SIG-M5 treated with dmso at 0.1 percent for 504 hours (cell line): ENCODE measurements at regions not wholly inside any gene's neighbourhood (a gene's known extent, or its start where the extent isn't known, plus 50 kb on each side); places are given as distances from the start of the nearest gene placed in this dataset.
A peak's percentile ranks its signal among the peaks of the same experiment; 100 is the strongest.

Experiments
- DNase-seq: peaks from one replicate; lab custom pipeline; 2025; ENCODE audit not compliant: unreplicated experiment; lab: John Stamatoyannopoulos, UW

- DNase-seq = no peak
Observed at GRCh38 chr2:48134704-48135103, 179.8 kb upstream of the FOXN2 start.

GRCh38 chr2:48135797-48136196 is 178.7 kb upstream of the FOXN2 start:
- DNase-seq = no peak

GRCh38 chr2:48137829-48138228 is 176.7 kb upstream of the FOXN2 start:
- DNase-seq = no peak

GRCh38 chr2:48138898-48139297 is 175.6 kb upstream of the FOXN2 start:
- DNase-seq = no peak

GRCh38 chr2:48140586-48140985 is 173.9 kb upstream of the FOXN2 start:
- DNase-seq = no peak

GRCh38 chr2:48144777-48145176 is 169.7 kb upstream of the FOXN2 start:
- DNase-seq = no peak

- DNase-seq = peak; percentile 85
Observed at GRCh38 chr2:48145845-48146452, 168.5 kb upstream of the FOXN2 start.

- no peak for DNase-seq
Observed at GRCh38 chr2:48146552-48146951, 167.9 kb upstream of the FOXN2 start.

GRCh38 chr2:48147719-48148118 is 166.8 kb upstream of the FOXN2 start:
- no peak for DNase-seq

- DNase-seq = no peak
Observed at GRCh38 chr2:48148841-48149430, 165.5 kb upstream of the FOXN2 start.

GRCh38 chr2:48157150-48157549 is 157.3 kb upstream of the FOXN2 start:
- no peak for DNase-seq

- no peak for DNase-seq
Observed at GRCh38 chr2:48161628-48162027, 152.9 kb upstream of the FOXN2 start.

- DNase-seq = no peak
Observed at GRCh38 chr2:48162742-48163141, 151.7 kb upstream of the FOXN2 start.

- no peak for DNase-seq
Observed at GRCh38 chr2:48165070-48165753, 149.3 kb upstream of the FOXN2 start.

GRCh38 chr2:48169141-48169592 is 145.3 kb upstream of the FOXN2 start:
- DNase-seq = peak; percentile 89

- DNase-seq = no peak
Observed at GRCh38 chr2:48170281-48170680, 144.2 kb upstream of the FOXN2 start.

GRCh38 chr2:48173141-48173540 is 141.3 kb upstream of the FOXN2 start:
- DNase-seq = no peak

- DNase-seq = peak; percentile 62
Observed at GRCh38 chr2:48174503-48174902, 140.0 kb upstream of the FOXN2 start.

- no peak for DNase-seq
Observed at GRCh38 chr2:48175254-48175653, 139.2 kb upstream of the FOXN2 start.

- DNase-seq = no peak
Observed at GRCh38 chr2:48175656-48176055, 138.8 kb upstream of the FOXN2 start.

GRCh38 chr2:48176876-48177275 is 137.6 kb upstream of the FOXN2 start:
- DNase-seq = no peak

- no peak for DNase-seq
Observed at GRCh38 chr2:48178611-48179010, 135.9 kb upstream of the FOXN2 start.
